Urothelium cell line (cell line): ENCODE measurements at regions not wholly inside any gene's neighbourhood (a gene's known extent, or its start where the extent isn't known, plus 50 kb on each side); places are given as distances from the start of the nearest gene placed in this dataset.
"Not testable (repeated sequence)": the region's sequence is repeated elsewhere in the genome, so short reads cannot be mapped to it uniquely, and the experiment has no call there.

Experiments
- DNase-seq: peaks from one replicate; pipeline ENCODE4 v3.0.0; 2011; ENCODE audit warnings: low spot score, mixed read lengths
- FAIRE-seq: peaks from 2 replicates; lab custom pipeline; 2011; peaks lifted over from hg19 to GRCh38; lab: Jason Lieb, UNC

DNA sequence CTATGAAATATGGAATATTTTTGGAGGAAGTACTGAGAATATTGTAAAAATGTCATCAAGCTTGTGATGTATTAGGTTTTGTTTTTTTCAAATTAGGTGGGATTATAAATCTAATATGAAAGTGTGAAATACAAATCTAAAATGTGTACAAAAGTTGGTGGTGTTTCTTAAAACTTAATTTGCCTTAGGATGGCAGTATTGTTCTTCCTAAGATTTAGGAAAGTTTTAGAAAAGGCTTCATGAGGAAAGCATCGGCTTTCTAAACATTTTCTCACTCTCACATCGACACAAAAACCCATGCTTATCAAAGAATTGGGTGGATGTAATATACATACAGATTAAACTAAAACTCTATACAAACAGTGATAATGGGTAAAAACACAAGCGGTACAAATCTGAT, 972.0 kb upstream of the PCDH20 start:
- FAIRE-seq (no peak), DNase-seq (peak; percentile 1)

DNA sequence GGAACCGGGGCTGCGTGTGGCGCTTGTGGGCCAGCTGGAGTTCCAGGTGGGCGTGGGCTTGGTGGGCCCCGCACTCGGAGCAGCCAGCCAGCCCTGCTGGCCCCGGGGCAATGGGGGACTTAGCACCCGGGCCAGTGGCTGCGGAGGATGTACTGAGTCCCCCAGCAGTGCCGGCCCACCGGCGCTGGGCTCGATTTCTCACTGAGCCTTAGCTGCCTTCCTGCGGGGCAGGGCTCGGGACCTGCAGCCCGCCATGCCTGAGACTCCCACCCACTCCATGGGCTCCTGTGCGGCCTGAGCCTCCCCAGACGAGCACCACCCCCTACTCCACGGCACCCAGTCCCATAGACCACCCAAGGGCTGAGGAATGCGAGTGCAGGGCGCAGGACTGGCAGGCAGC, 963.6 kb upstream of the PCDH20 start:
- not testable (repeated sequence) for DNase-seq, FAIRE-seq

DNA sequence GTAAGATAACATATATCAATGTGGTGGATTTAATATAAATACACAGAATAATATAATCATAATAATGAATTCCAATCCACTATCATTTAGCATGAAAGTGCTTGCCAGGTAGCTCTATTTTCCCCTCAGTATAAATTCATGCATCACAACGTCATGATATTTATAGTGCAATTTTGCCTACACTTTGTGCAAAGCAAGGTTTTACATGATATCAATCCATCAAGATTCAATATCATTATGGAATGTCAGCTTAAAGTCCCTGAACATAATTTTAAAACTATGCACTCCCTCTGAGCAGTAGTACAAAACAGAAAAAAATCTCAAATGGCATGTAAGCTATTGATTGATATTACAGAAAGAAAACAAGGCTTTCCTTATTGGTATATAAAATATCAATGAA, 962.2 kb upstream of the PCDH20 start:
- FAIRE-seq (no peak), DNase-seq (no peak)

DNA sequence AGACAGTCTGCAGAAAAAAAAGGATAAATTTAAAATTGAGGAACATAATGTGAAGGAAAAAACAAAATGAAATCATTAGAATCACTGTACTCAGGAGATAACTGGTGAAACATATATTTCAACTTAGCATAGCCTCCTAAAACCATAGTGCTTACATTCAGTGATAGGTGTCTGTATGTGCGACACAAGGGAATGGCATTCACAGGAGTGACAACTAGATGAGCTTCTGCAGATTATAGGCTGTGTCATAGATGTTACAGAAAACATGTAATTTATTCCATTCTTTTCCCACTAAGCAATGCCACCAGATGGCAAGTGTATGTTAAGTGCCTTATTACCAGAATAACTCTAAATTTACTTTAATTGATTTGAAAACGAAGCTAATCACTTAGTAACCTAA, 960.0 kb upstream of the PCDH20 start:
- DNase-seq (no peak), FAIRE-seq (no peak)

DNA sequence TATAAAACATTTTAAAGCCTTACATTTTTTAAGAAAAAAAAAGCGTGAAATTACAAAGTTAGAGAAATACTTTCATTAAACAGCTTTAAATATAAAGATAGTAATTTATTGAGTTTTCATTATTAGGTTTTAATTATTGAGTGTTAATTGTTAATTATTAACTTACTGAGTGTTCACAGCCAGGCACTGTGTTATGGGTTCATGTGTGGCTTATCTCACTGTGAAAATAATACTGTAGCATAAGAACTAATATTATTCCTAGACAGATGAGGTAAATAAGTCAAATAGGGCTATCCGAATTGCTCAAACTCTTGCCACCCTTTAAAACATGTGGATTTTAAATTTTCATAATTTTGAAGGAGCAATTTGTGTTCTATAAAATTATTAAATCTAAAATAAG, 956.1 kb upstream of the PCDH20 start:
- DNase-seq (no peak), FAIRE-seq (no peak)

DNA sequence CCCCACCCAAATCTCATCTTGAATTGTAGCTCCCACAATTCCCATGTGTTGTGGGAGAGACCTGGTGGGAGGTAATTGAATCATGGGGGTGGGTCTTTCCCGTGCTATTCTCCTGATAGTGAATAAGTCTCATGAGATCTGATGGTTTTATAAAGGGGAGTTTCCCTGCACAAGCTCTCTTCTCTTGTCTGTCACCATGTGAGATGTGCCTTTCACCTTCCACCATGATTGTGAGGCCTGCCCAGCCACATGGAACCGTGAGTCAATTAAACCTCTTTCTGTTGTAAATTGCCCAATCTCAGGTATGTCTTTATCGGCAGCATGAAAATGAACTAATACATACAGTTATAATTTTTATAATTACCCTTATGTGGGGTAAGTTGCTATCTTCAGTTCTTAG, 952.3 kb upstream of the PCDH20 start:
- FAIRE-seq, DNase-seq: not testable (repeated sequence)

DNA sequence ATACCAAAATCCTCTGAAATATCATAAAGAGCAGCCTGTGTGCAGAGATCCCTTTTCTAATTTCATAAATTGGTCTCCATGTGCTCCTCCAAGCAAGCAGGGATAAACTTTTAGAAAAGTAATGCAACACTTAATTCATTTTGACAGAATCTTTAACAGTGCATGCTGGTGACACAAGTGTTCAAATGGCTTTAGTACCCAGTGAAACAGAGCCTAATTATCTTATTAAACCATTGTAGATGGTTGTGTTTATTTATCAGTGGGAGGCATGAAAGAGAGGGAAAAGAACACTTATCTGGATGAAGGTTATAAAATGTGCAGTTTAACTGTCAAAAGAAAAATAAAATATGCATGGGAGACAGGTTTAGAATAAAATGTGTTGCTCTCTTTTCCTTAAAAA, 945.0 kb upstream of the PCDH20 start:
- FAIRE-seq = no peak
- DNase-seq = no peak

DNA sequence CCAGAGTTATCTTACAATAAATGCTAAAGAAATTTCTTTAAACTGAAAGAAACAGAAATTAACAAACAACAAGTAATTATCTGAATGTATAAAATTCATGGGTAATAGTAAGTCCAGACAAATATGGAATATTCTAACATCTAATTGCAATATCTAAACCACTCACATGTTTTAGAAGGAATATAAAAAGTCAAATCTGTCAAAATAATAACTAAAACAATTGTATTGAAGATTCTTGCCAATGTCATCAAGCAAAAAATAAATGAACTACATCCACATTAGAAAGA, 942.9 kb upstream of the PCDH20 start:
- no peak for FAIRE-seq
- DNase-seq = no peak

DNA sequence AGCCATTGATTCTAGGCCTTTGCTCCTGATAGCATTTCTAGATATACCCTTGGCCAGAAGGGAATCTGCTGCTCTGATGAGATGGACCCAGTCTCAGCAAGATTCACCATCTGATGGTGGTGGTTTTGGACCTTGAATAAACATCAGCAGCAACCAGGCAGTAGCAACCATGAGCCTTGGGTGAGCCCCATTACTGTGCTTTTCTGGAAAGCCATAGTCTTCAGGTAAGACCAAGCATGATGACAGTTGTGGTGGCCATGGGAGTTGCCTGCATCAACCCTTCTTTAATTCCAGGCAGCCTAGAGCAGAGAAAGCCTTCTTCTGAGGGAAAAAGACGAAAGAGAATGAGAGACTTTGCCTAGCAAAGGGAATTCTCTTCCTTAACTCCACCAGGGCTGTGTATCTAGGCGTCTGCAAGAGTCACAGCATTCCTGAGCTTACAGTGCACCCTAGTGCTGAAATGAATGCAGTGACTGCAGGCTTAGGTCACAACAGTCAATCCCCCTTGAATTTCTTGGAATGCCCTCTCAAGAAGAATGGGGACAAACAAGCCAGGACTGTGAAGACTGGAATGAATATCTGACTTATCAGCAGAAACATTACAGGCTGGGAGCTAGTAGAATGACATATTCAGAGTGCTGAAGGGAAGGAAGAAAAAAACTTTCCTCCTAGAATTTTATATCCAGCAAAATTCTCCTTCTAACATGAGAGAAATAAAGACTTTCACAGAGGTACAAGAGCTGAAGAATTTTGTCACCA, 942.4 kb upstream of the PCDH20 start:
- FAIRE-seq (no peak), DNase-seq (peak; percentile 16)

DNA sequence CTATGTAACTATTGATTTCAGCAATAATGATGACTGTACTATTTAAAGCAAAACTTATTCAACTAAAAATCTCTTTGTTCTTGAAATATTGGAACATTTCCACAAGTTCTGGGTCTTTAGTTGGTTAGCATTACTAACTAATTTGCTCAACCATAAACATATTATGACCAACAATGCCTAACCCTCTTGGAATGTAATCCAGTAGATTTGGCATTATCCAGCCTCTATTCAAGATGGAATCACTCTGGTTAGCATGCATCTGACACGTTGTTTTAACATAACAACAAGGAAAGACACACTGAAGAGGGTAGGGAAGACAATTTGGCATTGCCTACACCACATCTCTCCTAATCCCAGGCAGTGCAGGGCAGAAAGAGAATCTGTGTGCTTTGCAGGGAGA, 941.3 kb upstream of the PCDH20 start:
- DNase-seq = no peak
- no peak for FAIRE-seq

DNA sequence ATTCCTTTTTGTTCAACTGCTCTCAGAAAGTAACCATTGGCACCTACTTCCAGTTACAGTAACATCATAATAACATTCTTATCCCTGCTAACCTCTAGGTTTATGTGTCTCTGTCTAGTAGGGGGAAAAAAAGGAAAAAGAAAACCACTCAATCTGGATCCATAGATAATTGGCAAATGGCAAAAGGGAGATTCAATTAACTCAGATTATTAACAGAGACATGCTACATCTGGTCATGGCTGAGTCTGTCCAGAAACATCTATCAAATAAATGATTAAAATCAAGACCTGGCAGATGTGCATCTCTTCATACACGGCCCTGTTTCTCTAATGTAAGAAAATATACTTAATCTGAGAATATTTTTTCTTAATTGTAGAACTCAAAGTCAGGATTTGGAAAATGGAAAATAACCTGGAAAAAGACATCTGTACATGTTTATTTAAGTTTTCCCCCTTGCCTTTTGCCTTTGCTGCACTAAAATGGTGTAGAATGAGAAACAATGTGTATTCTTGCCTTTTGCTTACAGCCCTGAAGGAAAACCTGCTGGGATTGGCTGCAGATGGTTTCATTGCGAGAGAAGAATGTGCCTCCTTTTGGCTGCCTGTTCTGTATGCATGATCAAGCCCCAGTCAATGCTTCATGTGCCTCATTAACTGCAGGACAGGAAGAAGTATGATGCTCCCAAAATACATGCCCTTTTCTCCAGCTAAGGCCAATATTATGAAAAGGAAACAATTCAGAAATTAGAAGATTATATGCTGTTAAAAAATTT, 921.6 kb upstream of the PCDH20 start:
- DNase-seq (no peak), FAIRE-seq (no peak)

DNA sequence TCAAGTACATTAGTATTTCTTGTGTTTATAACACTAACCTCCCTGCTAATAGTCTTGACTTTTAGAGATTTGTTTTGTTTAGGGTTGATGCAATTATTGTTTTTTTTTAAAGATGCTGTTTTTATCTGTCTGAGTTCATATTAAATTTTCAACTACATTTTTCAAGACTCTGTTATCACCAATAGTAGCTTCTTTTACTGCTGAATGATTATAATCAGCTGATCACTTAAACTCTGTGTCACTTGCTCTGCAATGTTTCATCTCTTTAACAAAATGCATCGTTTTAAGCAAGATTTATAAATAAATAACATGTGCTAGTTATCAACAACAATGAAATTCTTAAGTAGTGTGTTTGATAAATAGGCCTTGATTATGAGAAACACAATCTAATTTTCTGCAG, 920.9 kb upstream of the PCDH20 start:
- FAIRE-seq = no peak

DNA sequence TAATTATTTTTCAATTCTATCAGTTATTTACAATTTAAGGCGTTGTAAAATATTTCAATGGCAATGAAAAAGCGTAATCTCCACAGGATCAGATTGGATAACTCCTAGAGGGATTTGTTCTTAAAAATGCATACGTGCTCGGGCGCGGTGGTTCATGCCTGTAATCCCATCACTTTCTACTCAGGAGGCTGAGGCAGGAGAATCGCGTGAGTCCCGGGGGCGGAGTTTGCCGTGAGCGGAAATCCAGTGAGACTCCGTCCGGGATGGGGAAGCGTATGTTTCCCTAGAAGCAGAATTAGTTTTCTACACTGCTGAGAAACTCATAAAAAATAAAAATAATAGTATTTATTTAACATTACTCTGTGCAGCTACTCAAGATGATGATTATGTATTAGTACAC, 917.8 kb upstream of the PCDH20 start:
- DNase-seq (no peak), FAIRE-seq (no peak)

More for the DNA sequence above, 920.9 kb upstream of the PCDH20 start:
- no peak for DNase-seq

DNA sequence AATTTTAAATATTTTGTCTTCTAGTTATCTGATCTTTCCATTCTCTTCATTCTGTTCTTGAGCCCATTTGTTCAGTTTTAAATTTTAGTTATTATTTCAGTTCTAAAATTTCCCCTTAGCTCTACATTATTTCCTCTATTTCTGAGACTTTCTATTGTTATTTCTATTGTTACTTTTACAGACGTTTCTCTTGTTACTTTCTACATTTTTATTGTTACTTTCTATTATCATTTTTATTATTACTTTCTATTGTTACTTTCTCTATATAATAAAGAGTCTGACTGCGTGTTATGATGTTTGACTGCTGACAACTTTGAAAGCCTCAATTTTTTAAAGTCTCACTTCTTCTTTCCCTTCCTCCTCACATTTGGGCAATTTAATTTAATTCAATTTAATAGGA, 915.7 kb upstream of the PCDH20 start:
- DNase-seq (no peak), FAIRE-seq (no peak)

DNA sequence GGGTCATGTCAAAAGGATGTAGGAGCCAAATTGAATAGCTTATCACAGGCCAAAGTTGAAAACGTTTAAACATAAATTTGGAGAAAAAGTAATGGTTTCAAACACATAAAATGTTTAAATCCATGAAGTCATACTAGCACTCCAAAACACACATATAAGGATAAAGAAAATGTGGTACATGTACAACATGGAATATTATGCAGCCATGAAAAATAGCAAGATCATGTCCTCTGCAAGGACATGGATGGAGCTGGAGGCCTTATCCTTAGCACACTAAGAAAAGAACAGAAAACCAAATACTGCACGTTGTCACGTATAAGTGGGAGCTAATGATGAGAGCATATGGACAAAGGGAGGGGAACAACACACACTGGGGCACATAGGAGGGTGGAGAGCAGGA, 911.7 kb upstream of the PCDH20 start:
- no peak for FAIRE-seq
- DNase-seq = no peak

DNA sequence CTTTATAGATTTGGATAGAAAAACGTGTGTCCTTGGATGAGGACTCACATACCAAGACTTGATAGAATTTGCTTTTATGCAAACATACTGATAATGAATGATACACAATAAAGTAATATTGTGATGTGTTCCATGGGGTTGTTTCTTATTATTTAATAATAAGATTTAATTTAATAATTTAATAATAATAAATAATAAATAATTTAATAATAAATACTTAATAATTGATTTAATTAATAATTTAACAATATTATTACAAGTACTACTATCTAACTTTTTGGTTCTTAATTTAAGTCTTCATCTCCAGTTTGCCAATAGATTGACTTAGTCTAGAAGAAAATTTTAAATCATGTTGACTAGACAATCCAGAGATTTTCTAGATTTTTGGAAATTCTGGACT, 909.2 kb upstream of the PCDH20 start:
- no peak for DNase-seq
- FAIRE-seq = no peak

DNA sequence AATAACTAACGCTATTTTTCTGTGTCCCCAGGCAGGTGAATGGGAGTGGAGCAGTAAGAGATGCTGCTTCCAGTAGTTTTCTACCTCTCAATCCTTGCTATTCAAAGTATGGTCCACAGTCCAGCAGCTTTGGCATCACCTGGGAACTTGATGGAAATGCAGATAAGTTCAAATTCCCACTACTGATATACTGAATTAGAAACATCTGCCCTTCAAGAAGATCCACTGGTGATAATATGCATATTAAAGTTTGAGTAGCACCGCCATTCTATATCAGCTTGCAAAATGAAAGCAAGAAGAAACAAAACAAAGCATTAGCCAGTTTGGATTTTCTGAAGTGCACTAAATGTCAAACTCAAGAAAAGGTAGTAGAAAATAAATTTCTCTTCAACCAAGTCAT, 906.2 kb upstream of the PCDH20 start:
- FAIRE-seq = no peak
- DNase-seq = no peak

DNA sequence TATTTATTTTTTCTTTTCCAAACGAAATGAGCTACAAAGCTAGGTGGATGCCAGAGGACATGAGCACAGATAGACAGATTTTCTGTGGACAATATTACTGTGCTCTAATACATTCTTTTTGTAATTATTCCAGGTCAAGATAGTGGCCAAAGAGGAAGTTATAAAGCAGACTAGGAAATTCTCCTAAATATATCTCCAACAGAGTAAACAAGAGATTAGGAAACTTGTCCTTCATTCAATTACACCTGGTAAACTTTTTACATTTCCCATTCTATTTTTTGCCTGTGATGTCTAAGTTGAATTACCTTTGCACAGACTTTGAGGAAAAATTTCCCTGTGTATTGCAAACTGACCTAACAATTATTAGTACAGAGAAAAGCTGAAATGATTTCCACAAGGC, 905.5 kb upstream of the PCDH20 start:
- FAIRE-seq (no peak), DNase-seq (no peak)

DNA sequence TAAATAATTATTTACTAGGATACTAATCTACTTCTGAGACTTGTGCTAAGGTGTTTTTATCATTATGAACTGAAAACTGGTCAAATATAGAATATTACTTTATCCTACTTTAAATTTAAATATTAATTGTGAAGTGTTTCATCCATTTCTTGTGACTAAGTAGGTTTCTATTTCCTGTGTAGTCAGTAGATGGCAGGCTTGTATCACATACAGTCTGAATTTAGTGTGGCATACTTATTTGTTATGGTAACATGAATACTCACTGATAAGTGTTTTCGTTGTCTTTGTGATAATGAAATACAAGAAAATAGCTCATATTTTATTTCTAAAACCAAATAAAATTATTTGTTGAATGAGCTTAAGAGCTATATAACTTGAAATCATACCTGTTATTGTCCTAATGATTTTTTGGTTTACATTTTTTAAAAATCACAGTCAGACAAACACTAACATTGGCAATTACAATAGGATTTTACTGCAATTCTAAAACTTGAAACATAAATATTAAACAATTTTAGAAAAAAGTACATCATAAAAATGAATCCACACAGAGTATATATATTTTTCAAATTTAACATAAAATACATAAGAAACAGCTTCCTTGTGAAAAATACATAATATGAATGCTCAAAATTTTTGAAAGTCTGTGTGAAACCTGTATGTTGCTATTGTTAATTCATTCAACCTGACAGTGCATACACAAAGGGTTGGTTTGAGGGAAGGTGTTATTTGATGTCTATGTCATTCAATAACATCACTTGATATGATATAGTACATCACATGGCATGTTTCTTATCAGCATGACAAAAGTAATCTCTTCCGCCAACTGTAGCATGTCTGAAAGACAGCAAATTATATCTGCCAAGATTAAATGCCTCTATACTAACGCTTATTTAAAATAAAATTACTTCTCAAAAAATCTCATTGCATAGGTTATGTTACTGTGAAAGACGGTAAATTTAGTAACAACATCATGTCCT, 904.8 kb upstream of the PCDH20 start:
- no peak for FAIRE-seq
- peak; percentile 6 for DNase-seq

DNA sequence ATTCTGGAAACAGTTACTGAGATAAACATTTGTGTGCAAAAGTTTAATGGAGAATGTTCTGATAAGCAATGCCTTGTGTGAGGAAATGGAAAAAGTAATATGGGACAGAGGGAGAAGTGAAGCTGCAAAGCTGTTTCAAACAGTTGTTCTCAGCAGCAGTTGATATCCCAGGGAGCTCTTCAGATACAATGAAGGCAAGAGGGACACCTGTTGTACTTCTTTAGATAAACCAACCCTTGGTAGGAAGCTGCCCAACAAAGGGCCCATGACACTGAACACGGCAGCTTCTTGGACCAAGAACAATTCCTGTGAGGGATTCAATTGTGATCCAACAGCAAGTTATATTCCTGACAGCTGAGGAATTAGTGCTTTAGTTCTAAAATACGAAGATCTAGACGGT, 894.3 kb upstream of the PCDH20 start:
- no peak for DNase-seq
- no peak for FAIRE-seq

DNA sequence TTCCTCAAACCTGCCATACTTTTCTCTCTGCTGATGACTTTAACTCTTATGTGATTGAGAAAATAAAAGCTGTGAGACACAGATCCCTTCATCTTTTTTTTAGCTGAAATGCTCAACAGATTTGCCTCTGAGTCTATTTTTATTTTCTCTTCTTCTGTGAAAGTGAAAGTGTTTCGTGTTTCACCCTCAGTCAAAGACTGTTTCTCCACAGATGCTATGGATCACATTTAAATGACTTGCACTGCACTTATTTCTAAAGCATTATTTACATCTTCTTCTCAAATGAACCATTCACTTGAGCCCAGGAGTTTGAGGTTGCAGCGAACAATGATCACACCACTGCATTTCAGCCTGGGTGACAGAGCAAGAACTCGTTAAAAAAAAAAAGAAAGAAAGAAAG, 890.1 kb upstream of the PCDH20 start:
- FAIRE-seq = no peak
- DNase-seq = no peak

DNA sequence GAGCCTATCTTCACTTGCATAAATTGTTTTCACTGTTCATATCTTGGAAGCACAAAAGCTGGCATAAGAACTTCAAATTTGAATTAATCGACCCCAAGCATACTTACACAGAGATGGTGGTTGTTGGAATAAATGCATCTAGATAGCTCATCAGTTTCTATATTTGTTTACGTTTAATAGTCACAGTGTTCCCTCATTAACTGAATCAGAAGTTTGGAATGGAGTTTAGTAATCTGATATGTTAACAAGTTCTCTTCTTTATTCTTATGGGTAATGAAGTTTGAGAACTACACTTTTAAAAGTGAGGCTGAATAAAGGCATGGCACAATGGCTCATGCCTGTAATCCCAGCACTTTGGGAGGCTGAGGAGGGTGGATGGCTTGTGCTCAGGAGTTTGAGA, 886.7 kb upstream of the PCDH20 start:
- DNase-seq (no peak), FAIRE-seq (no peak)
